Activated CD8-positive, alpha-beta memory T cell treated with anti-CD3 and anti-CD28 coated beads, Interleukin-2, amount 10 ng/mL, durations not matched to agents 7 days and 5 days (primary cell): ENCODE measurements at regions not wholly inside any gene's neighbourhood (a gene's known extent, or its start where the extent isn't known, plus 50 kb on each side); places are given as distances from the start of the nearest gene placed in this dataset.

Experiments
- ATAC-seq: fragments of 150-1000 bp; cut with Tn5 transposase; one replicate; pipeline ENCODE4 v1.10.0; 2021; ENCODE audit warnings: moderate library complexity
- CTCF ChIA-PET: fragments of 350-600 bp; sonication (Branson Sonifier 250); formaldehyde crosslinking; loops from one replicate; lab custom pipeline; 2021; ENCODE audit warnings: antibody characterized with exemption; lab: Charles Lee
- DNase-seq: peaks from one replicate; pipeline ENCODE4 v3.0.0-alpha.2; 2020
- H3K27ac Mint-ChIP-seq: one replicate; pipeline ENCODE4 v1.8.0; 2021; ENCODE audit warnings: mild to moderate bottlenecking, mixed read lengths
- H3K27me3 Mint-ChIP-seq: one replicate; pipeline ENCODE4 v1.8.0; 2021; ENCODE audit warnings: mixed read lengths
- H3K36me3 Mint-ChIP-seq: one replicate; pipeline ENCODE4 v1.8.0; 2021; ENCODE audit warnings: mild to moderate bottlenecking, mixed read lengths
- H3K4me1 Mint-ChIP-seq: one replicate; pipeline ENCODE4 v1.8.0; 2021; ENCODE audit warnings: mixed read lengths
- H3K4me3 Mint-ChIP-seq: one replicate; pipeline ENCODE4 v1.8.0; 2021; ENCODE audit warnings: mild to moderate bottlenecking, moderate library complexity, mixed read lengths
- H3K9me3 Mint-ChIP-seq: one replicate; pipeline ENCODE4 v1.8.0; 2022; ENCODE audit warnings: low read depth, mixed read lengths

DNA sequence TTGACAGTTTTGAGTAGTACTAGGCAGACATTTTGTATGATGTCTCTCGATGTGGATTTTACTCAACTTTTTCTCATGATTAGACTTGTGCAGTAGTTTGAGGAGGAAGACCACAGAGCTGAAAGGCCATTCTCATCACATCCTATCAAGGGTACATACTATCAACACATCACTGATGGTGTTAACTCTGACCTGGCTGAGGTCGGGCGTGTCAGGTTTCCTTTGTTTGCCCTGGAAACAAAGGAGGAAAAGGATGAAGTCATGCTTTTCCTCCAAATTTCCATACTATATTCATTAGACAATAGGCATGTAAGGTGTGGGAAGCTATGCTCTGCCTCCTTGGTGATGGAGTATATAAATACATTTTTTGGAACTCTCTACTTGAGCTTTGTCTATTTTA lies 211.1 kb downstream of the DSEL start:
- H3K36me3 Mint-ChIP-seq = peaks cover 12% of the 10 kb centered on the region
- H3K4me1 Mint-ChIP-seq = peaks cover 17% of the 10 kb centered on the region
- no peak for ATAC-seq

DNA sequence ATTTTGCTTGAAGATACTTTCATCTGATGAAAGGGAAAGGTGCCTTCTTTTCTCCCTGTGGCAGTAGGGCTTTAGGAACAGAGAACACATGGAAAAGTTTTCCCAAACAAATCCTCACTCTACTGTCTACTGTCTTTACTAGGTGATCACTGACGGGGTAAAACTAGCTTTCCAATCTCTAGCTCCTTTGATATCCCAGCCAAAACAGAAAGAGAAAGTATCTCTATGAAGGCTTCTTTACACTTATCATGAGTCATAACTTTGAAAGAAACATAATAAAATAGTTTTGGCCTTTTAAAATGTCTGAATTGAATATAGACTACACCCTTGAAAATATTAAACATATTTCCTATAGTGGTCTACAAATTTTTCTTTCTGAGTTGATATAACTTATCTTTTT lies 214.5 kb downstream of the DSEL start:
- H3K9me3 Mint-ChIP-seq = peaks cover 11% of the 10 kb centered on the region
- no peak for DNase-seq
- peak; percentile 72 for ATAC-seq
- H3K4me3 Mint-ChIP-seq = peak overlapping the region; percentile 27
- no peaks in the 10 kb centered on the region for H3K27me3 Mint-ChIP-seq
- H3K27ac Mint-ChIP-seq = peak overlapping the region; percentile 61
- peaks cover 14% of the 10 kb centered on the region for H3K36me3 Mint-ChIP-seq
- peaks cover 17% of the 10 kb centered on the region for H3K4me1 Mint-ChIP-seq
- CTCF ChIA-PET = no interaction called here

More for the DNA sequence above, 211.1 kb downstream of the DSEL start:
- H3K4me3 Mint-ChIP-seq = no peak overlapping the region
- H3K27ac Mint-ChIP-seq = no peak overlapping the region
- CTCF ChIA-PET = no interaction called here
- H3K27me3 Mint-ChIP-seq = no peaks in the 10 kb centered on the region
- peaks cover 6% of the 10 kb centered on the region for H3K9me3 Mint-ChIP-seq
- DNase-seq = no peak

DNA sequence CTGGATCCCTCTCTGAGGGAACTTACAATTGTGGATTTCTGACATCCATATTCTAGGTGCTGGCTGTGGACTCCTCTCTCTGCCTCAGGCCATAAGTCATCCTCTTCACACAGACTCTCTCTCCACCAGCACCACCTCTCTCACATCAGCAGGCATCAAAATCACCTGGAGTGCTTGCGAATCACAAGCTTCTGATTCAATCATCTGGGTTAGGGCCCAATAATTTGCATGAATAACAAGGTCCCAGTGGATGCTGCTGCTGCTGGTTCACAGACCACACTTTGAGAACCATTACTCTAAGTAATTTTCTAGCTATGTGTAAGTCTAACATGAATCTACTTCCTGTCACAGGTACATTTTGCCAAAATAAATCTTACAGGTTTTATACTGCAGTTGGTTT lies 214.9 kb downstream of the DSEL start:
- no peaks in the 10 kb centered on the region for H3K27me3 Mint-ChIP-seq
- peaks cover 17% of the 10 kb centered on the region for H3K4me1 Mint-ChIP-seq
- CTCF ChIA-PET = no interaction called here
- H3K4me3 Mint-ChIP-seq = no peak overlapping the region
- ATAC-seq = peak; percentile 16
- peaks cover 11% of the 10 kb centered on the region for H3K9me3 Mint-ChIP-seq
- H3K27ac Mint-ChIP-seq = peak overlapping the region; percentile 61
- H3K36me3 Mint-ChIP-seq = peaks cover 14% of the 10 kb centered on the region
- DNase-seq = no peak

DNA sequence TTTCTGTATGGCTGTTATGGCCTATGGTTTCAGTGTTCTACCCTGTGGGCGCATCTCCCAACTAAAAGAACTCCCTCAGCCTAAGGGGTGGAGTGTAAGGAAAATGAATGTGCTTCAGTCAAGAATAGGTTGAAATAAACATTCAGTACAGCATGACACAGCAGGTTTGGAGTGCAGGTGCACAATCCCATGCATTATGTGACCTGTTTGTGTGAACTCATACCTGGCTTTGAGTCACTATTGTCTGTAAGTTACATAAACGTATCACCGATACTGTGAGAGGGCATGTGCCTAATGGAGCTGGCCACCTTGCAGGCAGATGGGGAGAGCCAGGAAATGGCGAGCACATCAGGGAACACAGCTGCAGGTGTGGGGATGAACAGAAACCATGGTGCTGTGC lies 216.0 kb downstream of the DSEL start:
- Mint-ChIP-seq H3K4me1 (peaks cover 17% of the 10 kb centered on the region), H3K4me3 (no peak overlapping the region), H3K36me3 (peaks cover 14% of the 10 kb centered on the region), H3K27me3 (no peaks in the 10 kb centered on the region), H3K9me3 (peaks cover 13% of the 10 kb centered on the region), H3K27ac (no peak overlapping the region)
- CTCF ChIA-PET = no interaction called here
- ATAC-seq (no peak), DNase-seq (peak; percentile 60)

DNA sequence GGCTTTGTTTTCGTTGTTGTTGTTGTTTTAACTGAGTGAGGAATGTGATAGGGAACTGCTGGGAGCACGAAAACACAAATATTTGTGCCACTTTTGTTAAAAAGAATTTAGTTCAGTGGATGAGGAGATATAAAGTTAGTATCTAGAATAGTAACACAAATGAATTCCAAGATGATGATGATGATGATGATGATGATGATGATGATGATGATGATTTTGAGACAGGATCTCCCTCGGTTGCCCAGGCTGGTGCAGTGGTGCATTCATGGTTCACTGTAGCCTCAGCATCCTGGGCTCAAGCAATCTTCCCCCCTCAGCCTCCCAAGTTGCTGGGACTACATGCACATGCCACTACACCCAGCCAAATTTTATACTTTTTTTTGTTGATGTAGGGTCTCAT lies 223.7 kb downstream of the DSEL start:
- Mint-ChIP-seq H3K27ac (no peak overlapping the region), H3K27me3 (peaks cover 2% of the 10 kb centered on the region), H3K36me3 (no peaks in the 10 kb centered on the region), H3K4me1 (no peaks in the 10 kb centered on the region), H3K9me3 (peaks cover 1% of the 10 kb centered on the region), H3K4me3 (no peak overlapping the region)
- ATAC-seq = no peak
- CTCF ChIA-PET = interaction anchor here (0.9 kb wide), 1 partner anchor 24 kb away, joined by 3 read pairs; no protein-coding TSS in a partner anchor
- no peak for DNase-seq

DNA sequence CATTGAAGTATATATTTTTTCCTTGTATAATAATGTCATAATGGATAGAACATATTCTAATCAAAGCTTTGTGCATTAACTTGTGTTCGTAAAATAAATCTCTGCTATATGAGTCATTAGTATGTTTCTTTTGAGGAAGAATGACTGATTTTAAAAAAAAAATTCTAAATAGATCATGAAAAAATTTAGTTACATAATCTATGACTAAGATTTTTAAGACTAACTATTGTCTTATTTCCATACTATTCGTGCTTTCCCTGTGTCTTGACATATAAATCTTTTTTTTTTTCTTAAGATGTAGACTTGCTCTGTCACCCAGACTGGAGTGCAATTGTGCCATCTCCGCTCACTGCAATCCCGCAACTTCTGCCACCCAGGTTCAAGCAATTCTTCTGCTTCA lies 226.1 kb downstream of the DSEL start:
- ATAC-seq (no peak), DNase-seq (no peak)
- H3K36me3 Mint-ChIP-seq = no peaks in the 10 kb centered on the region
- no peak overlapping the region for H3K4me3 Mint-ChIP-seq
- peaks cover 5% of the 10 kb centered on the region for H3K27me3 Mint-ChIP-seq
- no peak overlapping the region for H3K27ac Mint-ChIP-seq
- no peaks in the 10 kb centered on the region for H3K4me1 Mint-ChIP-seq
- CTCF ChIA-PET = no interaction called here
- no peaks in the 10 kb centered on the region for H3K9me3 Mint-ChIP-seq

DNA sequence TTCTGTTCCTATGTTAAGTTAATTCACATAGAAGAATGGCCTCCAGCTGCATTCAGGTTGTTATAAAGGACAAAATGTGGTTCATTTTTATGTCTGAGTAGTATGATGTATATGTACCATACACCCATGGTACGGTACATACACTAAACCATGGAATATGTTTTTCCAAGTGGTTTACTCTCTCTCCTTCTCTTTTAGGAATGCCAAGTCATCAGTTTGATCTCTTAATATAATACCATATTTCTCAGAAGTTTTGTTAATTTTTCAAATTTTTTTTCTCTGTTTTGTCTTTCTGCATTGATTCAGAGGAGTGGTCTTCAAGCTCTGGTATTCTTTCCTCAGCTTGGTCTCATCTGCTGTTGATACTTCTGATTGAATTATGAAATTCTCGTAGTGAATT lies 230.9 kb downstream of the DSEL start:
- DNase-seq = no peak
- ATAC-seq = no peak
- Mint-ChIP-seq H3K27ac (no peak overlapping the region), H3K36me3 (no peaks in the 10 kb centered on the region), H3K4me3 (no peak overlapping the region), H3K27me3 (peaks cover 13% of the 10 kb centered on the region), H3K9me3 (no peaks in the 10 kb centered on the region), H3K4me1 (no peaks in the 10 kb centered on the region)
- CTCF ChIA-PET = no interaction called here

DNA sequence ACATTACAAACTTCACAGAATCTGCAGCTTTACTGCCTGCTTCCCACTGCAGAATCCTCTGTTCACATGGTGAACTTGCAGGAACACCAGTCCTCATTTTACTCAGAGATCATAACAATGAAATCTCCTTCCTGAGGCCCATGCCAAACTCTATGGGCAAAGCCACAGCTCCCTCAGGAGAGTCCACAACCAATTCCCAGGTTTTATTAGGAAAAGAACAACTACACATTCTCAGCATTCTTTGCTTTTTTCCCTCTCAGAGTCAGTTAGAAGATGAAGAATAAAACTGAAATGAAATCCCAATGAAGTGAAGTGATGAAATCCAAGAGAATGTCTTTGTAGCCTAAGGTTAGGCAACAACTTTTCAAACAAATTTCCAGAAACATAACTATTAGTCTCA lies 233.7 kb downstream of the DSEL start:
- Mint-ChIP-seq H3K27me3 (peaks cover 13% of the 10 kb centered on the region), H3K9me3 (no peaks in the 10 kb centered on the region), H3K4me3 (no peak overlapping the region), H3K36me3 (no peaks in the 10 kb centered on the region), H3K27ac (no peak overlapping the region), H3K4me1 (no peaks in the 10 kb centered on the region)
- CTCF ChIA-PET = no interaction called here
- ATAC-seq = no peak
- DNase-seq = no peak

DNA sequence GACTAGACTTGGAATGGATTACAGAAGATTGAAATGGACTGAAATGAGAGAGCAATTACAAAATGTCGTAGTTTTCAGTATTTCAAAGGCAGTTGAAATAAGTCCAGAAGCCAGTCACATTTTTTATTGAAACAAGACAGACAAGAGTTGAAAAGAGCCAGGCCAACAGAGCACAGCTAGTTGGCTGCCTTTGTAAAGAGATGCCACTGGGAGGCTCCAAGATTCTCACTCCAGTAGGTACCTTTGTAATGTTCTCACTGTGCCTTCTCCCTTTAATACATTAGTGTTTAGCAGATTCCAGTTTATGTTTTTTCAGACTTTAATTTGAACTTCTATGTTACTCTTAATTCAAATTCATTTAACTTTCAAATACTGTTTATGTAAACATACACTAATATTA lies 234.8 kb downstream of the DSEL start:
- no peaks in the 10 kb centered on the region for H3K4me1 Mint-ChIP-seq
- H3K27ac Mint-ChIP-seq = no peak overlapping the region
- peaks cover 13% of the 10 kb centered on the region for H3K27me3 Mint-ChIP-seq
- ATAC-seq (no peak), DNase-seq (no peak)
- H3K4me3 Mint-ChIP-seq = no peak overlapping the region
- no peaks in the 10 kb centered on the region for H3K36me3 Mint-ChIP-seq
- CTCF ChIA-PET = interaction anchor here (1.6 kb wide), 1 partner anchor 10 kb away, joined by 3 read pairs; no protein-coding TSS in a partner anchor
- H3K9me3 Mint-ChIP-seq = no peaks in the 10 kb centered on the region

DNA sequence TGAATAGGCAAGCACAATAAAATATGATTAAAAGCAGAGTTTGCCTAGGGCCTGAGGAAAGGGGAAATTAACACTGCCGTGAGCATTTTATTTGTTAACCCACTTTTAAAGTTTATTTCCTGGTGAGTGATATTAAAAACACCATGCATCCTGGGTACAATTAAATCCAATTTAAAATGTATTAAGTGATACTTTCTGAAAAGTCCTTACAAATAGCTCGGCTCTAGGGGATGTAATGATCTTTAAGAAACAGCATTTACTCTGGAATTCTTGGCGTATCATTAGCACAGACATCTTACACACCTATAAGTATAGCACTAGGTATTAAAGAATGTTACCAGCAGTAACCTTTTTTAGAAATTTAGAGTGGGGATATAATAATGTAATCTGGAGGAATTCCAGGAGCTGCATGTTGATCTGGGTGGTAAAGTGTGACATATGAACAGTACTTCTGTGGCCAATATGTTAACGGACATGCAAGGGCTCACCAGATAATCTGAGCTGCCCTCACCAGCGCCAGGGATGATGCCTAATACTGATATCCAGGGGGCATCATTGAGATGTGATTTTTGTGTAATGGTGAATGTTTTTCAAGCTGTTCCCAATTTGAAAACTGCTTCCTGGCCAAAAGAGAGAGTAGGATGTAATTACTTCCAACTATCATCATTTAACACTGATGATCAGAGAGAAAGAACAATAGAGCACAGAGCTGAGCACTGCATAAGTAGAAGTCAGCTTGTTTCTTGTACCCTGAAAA lies 235.9 kb downstream of the DSEL start:
- Mint-ChIP-seq H3K27me3 (peaks cover 10% of the 10 kb centered on the region), H3K4me1 (no peaks in the 10 kb centered on the region), H3K27ac (no peak overlapping the region), H3K36me3 (no peaks in the 10 kb centered on the region), H3K4me3 (no peak overlapping the region), H3K9me3 (no peaks in the 10 kb centered on the region)
- ATAC-seq (no peak), DNase-seq (no peak)
- CTCF ChIA-PET = interaction anchor here (1.6 kb wide), 1 partner anchor 9 kb away, joined by 3 read pairs; no protein-coding TSS in a partner anchor

DNA sequence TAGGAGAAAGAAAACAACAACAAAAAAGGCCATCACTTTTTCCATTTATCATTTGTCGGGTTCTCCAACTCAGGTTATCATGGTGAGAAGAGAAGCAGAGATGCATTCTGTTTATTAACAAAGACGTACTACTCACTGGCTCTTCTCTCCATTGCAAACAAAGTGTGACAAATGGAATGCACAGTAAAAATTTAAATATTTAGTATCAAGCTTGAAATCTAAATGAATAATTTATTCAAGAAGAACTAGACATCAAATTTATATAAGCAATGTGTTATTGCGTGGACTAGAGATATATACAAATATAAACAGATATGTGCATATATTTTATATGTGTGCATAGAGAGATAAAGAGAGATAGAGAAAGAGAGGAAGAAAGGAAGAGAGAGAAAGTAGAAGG lies 236.5 kb downstream of the DSEL start:
- ATAC-seq = no peak
- no peak for DNase-seq
- Mint-ChIP-seq H3K27me3 (peaks cover 13% of the 10 kb centered on the region), H3K36me3 (no peaks in the 10 kb centered on the region), H3K4me1 (no peaks in the 10 kb centered on the region), H3K4me3 (no peak overlapping the region), H3K27ac (no peak overlapping the region), H3K9me3 (no peaks in the 10 kb centered on the region)
- CTCF ChIA-PET = interaction anchor here (1.6 kb wide), 1 partner anchor 9 kb away, joined by 3 read pairs; no protein-coding TSS in a partner anchor

DNA sequence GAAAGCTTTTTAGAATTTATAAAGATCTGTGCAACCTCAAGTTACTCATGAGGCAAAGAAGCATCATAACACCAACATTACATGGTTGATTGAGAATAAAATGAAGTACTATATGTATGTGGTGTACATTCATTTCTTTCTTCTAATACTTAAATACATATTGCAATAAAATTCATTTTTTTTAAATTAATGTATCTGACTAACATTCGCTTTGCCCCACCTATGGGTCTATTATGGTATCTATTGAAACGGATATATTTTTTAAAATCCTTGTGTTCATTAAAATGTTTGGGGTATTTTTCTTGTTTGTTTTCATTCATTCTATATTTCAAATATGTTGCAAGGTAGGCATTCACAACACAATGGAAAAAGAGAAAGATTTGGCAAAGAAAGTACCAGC lies 237.5 kb downstream of the DSEL start:
- H3K36me3 Mint-ChIP-seq = no peaks in the 10 kb centered on the region
- H3K9me3 Mint-ChIP-seq = no peaks in the 10 kb centered on the region
- DNase-seq (no peak), ATAC-seq (no peak)
- CTCF ChIA-PET = no interaction called here
- no peak overlapping the region for H3K27ac Mint-ChIP-seq
- H3K4me3 Mint-ChIP-seq = no peak overlapping the region
- H3K27me3 Mint-ChIP-seq = peaks cover 13% of the 10 kb centered on the region
- no peaks in the 10 kb centered on the region for H3K4me1 Mint-ChIP-seq

DNA sequence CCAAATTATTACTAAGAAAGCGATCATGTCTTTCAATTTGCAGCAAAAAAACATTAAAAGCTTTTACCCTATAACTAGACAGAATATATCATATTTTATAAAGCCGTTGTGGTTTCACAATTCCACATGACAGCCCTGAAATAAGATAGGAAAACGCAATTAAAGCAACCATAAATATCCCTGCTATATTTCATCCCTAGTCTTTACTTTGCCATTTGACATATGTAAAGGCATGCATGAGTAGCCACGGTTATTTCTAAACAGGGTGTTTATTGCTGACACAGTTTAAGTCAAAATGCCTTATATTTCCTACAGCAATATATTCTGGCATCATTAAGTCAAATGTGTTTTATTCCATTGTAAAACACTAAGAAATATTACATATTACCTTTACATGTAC lies 239.9 kb downstream of the DSEL start:
- DNase-seq (no peak), ATAC-seq (no peak)
- H3K36me3 Mint-ChIP-seq = no peaks in the 10 kb centered on the region
- no peaks in the 10 kb centered on the region for H3K9me3 Mint-ChIP-seq
- H3K4me1 Mint-ChIP-seq = peaks cover 9% of the 10 kb centered on the region
- no peak overlapping the region for H3K4me3 Mint-ChIP-seq
- no peak overlapping the region for H3K27ac Mint-ChIP-seq
- peaks cover 12% of the 10 kb centered on the region for H3K27me3 Mint-ChIP-seq
- CTCF ChIA-PET = no interaction called here

DNA sequence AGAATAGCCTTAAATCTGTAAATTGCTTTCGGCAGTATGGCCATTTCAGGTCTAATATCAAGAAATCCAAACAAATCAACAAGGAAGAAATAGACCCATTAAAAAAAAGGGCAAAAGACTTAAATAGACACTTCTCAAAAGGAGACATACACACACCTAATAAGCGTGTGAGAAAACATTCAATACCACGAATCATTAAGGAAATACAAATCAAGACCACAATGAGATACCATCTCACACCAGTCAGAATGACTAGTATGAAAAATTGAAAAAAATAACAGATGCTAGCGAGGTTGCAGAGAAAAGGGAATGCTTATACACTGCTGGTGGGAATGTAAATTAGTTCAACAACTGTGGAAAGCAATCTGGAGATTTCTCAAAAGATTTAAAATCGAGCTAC lies 243.2 kb downstream of the DSEL start:
- Mint-ChIP-seq H3K27ac (no peak overlapping the region), H3K4me3 (no peak overlapping the region), H3K27me3 (peaks cover 17% of the 10 kb centered on the region), H3K4me1 (peaks cover 9% of the 10 kb centered on the region), H3K9me3 (no peaks in the 10 kb centered on the region), H3K36me3 (no peaks in the 10 kb centered on the region)
- ATAC-seq (no peak), DNase-seq (no peak)
- CTCF ChIA-PET = no interaction called here
